LoVo (cell line): ENCODE measurements at regions not wholly inside any gene's neighbourhood (a gene's known extent, or its start where the extent isn't known, plus 50 kb on each side); places are given as distances from the start of the nearest gene placed in this dataset.
"Not testable (repeated sequence)": the region's sequence is repeated elsewhere in the genome, so short reads cannot be mapped to it uniquely, and the experiment has no call there.

Experiments used
- DNase-seq: peaks from one replicate; pipeline ENCODE4 v3.0.0-alpha.2; 2016; ENCODE audit warnings: low spot score

GRCh38 chr11:134665571-134666270 lies 253.7 kb upstream of the B3GAT1 start:
- no peak for DNase-seq

DNA sequence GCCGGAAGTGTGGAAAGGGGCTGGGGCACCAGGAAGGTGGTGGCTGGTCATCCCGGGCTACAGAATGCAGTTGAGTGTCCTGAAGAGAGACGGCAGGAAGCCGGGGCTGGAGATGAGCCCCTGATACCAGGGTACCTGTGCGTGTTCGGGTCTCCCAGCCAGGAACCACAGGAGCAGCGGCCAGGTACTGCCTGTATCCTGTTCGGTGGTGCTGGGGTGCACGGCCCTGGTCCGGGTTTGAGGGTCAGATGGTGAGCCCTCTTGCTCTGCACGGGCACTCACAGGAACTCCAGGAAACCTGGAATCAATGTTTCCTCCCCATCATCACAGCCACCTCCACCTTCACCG lies 253.1 kb upstream of the B3GAT1 start:
- DNase-seq: no peak

DNA sequence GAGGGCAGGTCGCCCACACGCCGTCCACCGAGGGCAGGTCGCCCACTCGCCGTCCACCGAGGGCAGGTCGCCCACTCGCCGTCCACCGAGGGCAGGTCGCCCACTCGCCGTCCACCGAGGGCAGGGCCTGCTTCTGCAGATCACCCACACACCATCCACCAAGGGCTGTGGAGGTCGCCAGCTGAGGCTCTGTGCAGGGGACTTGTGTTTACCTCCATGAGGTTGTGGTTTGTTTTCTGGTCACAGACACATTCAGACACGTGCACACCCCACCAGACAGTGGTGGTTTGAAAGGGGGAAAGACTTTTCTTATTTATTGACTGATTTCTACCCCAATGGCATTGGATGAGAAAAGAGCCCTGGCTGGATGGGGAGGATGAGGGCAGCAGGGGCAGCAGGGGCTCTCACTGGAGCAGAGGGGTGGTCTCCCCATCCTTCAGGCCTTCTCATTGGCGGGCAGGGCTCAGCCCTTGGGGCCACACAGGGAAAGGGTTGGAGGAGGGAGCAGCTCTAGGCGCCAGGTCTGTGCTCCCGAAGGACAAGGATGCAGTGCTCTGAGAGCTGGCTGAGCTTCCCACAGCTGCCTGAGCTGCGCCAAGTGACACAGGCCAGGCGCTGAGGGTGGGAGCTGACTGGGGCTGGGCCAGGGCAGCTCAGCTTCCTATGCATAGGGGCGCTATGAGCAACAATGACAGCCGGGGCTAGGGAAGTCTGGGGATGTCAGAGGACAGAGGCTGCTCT lies 252.6 kb upstream of the B3GAT1 start:
- no peak for DNase-seq

- no peak for DNase-seq
Measured at GRCh38 chr11:134663506-134664313, 251.7 kb upstream of the B3GAT1 start.

DNA sequence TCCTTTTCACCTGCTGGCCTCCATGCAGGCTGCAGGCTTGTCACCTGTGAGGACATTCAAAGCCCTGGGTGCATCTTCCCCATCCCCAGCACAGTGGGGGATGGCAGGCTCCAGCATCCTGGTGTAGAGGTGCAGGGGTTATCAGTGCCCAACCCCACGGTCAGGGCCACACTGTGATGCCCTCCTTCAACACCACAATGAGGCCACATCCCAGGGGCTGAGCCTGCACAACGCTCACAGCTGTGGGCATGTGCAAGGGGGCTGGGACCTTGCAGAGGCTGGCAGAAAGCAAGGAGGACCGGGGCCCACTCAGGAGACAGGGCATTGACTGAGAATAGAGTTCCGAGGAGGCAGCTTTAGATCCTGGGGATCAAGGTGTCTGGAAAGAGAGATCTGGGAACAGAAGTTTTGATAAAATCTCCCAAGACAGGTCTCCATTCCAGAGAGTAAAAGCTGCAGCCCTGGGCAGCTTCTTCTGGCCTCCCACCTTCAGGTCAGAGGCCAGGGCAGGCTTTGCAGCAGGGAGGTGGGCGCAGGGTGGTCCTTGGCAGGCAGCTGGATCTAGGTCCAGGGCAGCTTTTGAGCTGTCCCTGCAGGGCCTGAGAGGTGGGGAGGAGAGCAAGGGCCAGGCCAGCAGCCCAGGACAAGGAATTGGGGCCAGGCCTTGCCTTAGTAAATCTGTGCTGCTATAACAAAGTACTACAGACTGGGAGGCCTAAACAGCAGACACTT lies 250.8 kb upstream of the B3GAT1 start:
- DNase-seq: no peak

- no peak for DNase-seq
Measured at GRCh38 chr11:134661660-134662059, 249.6 kb upstream of the B3GAT1 start.

- DNase-seq: no peak
Measured at GRCh38 chr11:134660416-134660815, 248.4 kb upstream of the B3GAT1 start.

DNA sequence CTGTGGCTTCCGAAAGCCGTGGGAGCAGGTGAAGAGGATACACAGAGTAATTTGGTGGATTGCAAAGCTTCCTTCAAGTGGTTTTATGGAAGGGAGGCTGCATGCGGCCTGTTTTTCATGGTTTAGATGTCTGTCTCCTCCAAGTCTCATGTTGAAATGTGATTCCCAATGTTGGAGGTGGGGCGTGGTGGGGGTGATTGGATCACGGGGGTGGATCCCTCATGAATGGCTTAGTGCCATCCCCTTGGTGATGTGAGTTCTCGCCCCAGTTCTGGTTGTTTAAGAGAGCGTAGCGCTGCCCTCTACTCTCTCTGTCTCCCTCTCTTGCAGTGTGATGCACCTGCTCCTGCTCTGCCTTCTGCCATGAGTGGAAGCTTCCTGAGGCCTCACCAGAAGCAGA lies 247.8 kb upstream of the B3GAT1 start:
- DNase-seq: no peak

- no peak for DNase-seq
Measured at GRCh38 chr11:134658481-134659225, 246.6 kb upstream of the B3GAT1 start.

- DNase-seq: no peak
Measured at GRCh38 chr11:134657631-134658030, 245.6 kb upstream of the B3GAT1 start.

DNA sequence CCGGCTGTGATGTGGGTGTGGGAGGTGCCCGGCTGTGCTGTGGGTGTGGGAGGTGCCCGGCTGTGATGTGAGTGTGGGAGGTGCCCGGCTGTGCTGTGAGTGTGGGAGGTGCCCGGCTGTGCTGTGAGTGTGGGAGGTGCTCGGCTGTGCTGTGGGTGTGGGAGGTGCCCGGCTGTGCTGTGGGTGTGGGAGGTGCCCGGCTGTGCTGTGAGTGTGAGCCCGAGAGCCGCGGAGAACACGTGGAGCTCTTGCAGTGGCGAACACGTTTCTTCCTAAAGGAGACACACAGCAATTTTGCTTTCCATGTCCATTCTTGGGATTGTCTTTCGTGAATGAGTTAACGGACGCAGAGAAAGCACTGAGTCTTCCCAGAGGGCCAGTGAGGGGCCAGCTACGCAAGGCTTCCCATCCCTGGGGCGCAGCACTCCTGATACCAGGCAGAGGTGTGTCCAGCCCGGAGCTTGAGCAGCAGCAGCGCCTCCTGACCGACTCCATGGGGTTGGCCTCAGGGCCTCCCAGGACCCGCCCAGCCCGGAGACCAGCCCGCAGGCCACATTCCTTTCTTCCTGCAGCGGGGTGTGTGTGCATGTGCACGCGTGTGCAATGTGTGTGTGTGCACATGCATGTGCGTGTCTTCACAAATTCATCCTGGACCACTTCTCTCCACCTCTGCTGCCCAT lies 245.0 kb upstream of the B3GAT1 start:
- no peak for DNase-seq

DNA sequence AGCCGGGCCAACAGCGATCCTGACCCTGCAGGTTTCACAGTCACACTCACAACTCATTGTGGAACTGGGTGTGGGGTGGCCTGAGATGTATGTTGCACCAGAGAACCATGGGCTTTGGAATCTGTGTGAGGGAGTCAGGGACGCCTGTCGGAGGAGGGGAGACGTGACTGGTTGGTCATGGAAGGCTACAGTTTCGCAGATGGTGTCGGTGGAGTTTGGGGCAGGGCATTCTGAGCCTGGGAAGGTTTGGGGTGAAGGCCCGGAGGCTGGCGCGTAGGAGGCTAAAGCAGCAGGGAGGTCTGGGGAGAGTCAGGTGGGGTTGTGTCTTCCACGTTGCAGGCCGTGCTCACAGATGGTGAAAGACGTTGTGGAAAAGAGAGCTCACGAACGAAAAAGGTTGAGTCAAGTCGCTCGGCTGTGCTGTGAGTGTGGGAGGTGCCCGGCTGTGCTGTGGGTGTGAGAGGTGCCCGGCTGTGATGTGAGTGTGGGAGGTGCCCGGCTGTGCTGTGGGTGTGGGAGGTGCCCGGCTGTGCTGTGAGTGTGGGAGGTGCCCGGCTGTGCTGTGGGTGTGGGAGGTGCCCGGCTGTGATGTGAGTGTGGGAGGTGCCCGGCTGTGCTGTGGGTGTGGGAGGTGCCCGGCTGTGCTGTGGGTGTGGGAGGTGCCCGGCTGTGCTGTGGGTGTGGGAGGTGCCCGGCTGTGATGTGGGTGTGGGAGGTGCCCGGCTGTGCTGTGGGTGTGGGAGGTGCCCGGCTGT lies 244.2 kb upstream of the B3GAT1 start:
- not testable (repeated sequence) for DNase-seq

GRCh38 chr11:134655189-134655989 lies 243.3 kb upstream of the B3GAT1 start:
- DNase-seq: no peak

- DNase-seq: no peak
Measured at GRCh38 chr11:134654161-134654915, 242.3 kb upstream of the B3GAT1 start.

- DNase-seq: no peak
Measured at GRCh38 chr11:134652586-134653255, 240.7 kb upstream of the B3GAT1 start.

- DNase-seq: no peak
Measured at GRCh38 chr11:134647066-134647743, 235.2 kb upstream of the B3GAT1 start.

DNA sequence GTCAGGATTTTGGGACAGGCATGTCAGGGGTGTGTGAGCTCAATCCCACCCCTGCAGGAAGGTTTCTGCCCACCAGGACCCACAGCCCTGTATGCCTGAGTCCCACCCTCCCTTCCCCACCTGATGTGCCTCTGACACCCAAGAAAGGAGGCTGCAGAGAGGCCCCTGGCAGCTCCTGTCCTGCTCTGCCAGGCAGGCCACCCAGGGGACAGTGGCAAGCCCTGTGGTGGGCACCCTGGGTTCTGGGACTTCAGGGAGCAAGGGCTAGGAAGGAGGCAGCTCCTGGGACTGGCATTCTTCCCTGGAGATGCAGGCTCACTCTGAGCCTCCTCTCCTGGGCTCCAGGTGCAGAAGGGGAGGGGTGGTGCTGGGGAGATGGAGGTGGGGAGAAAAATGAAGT lies 234.5 kb upstream of the B3GAT1 start:
- DNase-seq: no peak
